ENCODE measurements at regions not wholly inside any gene's neighbourhood (a gene's known extent, or its start where the extent isn't known, plus 50 kb on each side); places are given as distances from the start of the nearest gene placed in this dataset.

DNA sequence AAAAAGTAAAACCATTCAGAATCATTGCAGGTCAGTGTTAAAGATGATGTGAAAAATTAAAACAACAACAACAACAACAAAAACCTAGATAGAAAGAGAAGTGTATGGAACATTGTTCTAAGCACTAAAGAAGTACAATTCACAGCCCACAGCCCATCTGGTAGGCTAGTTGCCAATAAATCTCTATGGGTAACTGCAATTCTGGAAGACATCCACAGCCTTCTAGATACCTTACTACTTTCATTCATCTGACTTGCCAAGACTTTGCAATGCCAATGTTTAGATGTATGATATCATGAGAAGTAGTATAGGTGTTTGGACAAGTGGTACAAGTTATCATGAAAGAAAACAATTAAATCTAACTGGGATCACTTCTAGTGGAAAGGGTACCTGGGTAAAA, 198.6 kb downstream of the VGLL3 start:
- TF ChIP-seq CTCF (IDR thresholded peaks at IDR 0.05; ENCODE audit: insufficient read depth, low read length, poor library complexity, severe bottlenecking): no peak
- no peak for TF ChIP-seq EZH2phosphoT487 (conservative IDR thresholded peaks at IDR 0.05; ENCODE audit: low read length)
